ENCODE measurements at regions not wholly inside any gene's neighbourhood (a gene's known extent, or its start where the extent isn't known, plus 50 kb on each side); places are given as distances from the start of the nearest gene placed in this dataset.

- TF ChIP-seq, protein P1, sequence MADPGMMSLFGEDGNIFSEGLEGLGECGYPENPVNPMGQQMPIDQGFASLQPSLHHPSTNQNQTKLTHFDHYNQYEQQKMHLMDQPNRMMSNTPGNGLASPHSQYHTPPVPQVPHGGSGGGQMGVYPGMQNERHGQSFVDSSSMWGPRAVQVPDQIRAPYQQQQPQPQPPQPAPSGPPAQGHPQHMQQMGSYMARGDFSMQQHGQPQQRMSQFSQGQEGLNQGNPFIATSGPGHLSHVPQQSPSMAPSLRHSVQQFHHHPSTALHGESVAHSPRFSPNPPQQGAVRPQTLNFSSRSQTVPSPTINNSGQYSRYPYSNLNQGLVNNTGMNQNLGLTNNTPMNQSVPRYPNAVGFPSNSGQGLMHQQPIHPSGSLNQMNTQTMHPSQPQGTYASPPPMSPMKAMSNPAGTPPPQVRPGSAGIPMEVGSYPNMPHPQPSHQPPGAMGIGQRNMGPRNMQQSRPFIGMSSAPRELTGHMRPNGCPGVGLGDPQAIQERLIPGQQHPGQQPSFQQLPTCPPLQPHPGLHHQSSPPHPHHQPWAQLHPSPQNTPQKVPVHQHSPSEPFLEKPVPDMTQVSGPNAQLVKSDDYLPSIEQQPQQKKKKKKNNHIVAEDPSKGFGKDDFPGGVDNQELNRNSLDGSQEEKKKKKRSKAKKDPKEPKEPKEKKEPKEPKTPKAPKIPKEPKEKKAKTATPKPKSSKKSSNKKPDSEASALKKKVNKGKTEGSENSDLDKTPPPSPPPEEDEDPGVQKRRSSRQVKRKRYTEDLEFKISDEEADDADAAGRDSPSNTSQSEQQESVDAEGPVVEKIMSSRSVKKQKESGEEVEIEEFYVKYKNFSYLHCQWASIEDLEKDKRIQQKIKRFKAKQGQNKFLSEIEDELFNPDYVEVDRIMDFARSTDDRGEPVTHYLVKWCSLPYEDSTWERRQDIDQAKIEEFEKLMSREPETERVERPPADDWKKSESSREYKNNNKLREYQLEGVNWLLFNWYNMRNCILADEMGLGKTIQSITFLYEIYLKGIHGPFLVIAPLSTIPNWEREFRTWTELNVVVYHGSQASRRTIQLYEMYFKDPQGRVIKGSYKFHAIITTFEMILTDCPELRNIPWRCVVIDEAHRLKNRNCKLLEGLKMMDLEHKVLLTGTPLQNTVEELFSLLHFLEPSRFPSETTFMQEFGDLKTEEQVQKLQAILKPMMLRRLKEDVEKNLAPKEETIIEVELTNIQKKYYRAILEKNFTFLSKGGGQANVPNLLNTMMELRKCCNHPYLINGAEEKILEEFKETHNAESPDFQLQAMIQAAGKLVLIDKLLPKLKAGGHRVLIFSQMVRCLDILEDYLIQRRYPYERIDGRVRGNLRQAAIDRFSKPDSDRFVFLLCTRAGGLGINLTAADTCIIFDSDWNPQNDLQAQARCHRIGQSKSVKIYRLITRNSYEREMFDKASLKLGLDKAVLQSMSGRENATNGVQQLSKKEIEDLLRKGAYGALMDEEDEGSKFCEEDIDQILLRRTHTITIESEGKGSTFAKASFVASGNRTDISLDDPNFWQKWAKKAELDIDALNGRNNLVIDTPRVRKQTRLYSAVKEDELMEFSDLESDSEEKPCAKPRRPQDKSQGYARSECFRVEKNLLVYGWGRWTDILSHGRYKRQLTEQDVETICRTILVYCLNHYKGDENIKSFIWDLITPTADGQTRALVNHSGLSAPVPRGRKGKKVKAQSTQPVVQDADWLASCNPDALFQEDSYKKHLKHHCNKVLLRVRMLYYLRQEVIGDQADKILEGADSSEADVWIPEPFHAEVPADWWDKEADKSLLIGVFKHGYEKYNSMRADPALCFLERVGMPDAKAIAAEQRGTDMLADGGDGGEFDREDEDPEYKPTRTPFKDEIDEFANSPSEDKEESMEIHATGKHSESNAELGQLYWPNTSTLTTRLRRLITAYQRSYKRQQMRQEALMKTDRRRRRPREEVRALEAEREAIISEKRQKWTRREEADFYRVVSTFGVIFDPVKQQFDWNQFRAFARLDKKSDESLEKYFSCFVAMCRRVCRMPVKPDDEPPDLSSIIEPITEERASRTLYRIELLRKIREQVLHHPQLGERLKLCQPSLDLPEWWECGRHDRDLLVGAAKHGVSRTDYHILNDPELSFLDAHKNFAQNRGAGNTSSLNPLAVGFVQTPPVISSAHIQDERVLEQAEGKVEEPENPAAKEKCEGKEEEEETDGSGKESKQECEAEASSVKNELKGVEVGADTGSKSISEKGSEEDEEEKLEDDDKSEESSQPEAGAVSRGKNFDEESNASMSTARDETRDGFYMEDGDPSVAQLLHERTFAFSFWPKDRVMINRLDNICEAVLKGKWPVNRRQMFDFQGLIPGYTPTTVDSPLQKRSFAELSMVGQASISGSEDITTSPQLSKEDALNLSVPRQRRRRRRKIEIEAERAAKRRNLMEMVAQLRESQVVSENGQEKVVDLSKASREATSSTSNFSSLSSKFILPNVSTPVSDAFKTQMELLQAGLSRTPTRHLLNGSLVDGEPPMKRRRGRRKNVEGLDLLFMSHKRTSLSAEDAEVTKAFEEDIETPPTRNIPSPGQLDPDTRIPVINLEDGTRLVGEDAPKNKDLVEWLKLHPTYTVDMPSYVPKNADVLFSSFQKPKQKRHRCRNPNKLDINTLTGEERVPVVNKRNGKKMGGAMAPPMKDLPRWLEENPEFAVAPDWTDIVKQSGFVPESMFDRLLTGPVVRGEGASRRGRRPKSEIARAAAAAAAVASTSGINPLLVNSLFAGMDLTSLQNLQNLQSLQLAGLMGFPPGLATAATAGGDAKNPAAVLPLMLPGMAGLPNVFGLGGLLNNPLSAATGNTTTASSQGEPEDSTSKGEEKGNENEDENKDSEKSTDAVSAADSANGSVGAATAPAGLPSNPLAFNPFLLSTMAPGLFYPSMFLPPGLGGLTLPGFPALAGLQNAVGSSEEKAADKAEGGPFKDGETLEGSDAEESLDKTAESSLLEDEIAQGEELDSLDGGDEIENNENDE (IDR thresholded peaks at IDR 0.05; ENCODE audit: insufficient replicate concordance, low read length), result no peak
- no peak for TF ChIP-seq EGR1 (IDR thresholded peaks at IDR 0.05; ENCODE audit: borderline replicate concordance, low read depth, low read length)
- TF ChIP-seq RNF2 (IDR thresholded peaks at IDR 0.05; ENCODE audit: borderline replicate concordance, low read depth, low read length, missing control alignments, poor library complexity, severe bottlenecking), result no peak
- TF ChIP-seq, protein P2, sequence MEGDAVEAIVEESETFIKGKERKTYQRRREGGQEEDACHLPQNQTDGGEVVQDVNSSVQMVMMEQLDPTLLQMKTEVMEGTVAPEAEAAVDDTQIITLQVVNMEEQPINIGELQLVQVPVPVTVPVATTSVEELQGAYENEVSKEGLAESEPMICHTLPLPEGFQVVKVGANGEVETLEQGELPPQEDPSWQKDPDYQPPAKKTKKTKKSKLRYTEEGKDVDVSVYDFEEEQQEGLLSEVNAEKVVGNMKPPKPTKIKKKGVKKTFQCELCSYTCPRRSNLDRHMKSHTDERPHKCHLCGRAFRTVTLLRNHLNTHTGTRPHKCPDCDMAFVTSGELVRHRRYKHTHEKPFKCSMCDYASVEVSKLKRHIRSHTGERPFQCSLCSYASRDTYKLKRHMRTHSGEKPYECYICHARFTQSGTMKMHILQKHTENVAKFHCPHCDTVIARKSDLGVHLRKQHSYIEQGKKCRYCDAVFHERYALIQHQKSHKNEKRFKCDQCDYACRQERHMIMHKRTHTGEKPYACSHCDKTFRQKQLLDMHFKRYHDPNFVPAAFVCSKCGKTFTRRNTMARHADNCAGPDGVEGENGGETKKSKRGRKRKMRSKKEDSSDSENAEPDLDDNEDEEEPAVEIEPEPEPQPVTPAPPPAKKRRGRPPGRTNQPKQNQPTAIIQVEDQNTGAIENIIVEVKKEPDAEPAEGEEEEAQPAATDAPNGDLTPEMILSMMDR (IDR thresholded peaks at IDR 0.05; ENCODE audit: control extremely low read depth in 1 of 3, insufficient read depth in 1 of 3, low read depth in 1 of 3, low read length in 3 of 3), result no peak
- no peak for TF ChIP-seq RFX5 (IDR thresholded peaks at IDR 0.05; ENCODE audit: borderline replicate concordance, low read depth, low read length)
Observed at GRCh38 chr2:133792223-133792622, 224.0 kb upstream of the NCKAP5 start (continued).

Measured in H1 (cell line).